ENCODE measurements at regions not wholly inside any gene's neighbourhood (a gene's known extent, or its start where the extent isn't known, plus 50 kb on each side); places are given as distances from the start of the nearest gene placed in this dataset.

- DNase-seq = no peak
- Mint-ChIP-seq H3K27me3 (ENCODE audit: insufficient read depth) (no peaks in the 10 kb centered on the region), H3K4me1 (ENCODE audit: low read depth) (peaks cover 41% of the 10 kb centered on the region), H3K36me3 (ENCODE audit: low read depth) (no peaks in the 10 kb centered on the region), H3K9me3 (no peaks in the 10 kb centered on the region), H3K4me3 (no peak overlapping the region), H3K27ac (no peak overlapping the region)
- no peak for TF ChIP-seq CTCF (IDR thresholded peaks at IDR 0.05)
Observed at GRCh38 chr16:64159976-64160375, 961.9 kb downstream of the CDH11 start.

DNA sequence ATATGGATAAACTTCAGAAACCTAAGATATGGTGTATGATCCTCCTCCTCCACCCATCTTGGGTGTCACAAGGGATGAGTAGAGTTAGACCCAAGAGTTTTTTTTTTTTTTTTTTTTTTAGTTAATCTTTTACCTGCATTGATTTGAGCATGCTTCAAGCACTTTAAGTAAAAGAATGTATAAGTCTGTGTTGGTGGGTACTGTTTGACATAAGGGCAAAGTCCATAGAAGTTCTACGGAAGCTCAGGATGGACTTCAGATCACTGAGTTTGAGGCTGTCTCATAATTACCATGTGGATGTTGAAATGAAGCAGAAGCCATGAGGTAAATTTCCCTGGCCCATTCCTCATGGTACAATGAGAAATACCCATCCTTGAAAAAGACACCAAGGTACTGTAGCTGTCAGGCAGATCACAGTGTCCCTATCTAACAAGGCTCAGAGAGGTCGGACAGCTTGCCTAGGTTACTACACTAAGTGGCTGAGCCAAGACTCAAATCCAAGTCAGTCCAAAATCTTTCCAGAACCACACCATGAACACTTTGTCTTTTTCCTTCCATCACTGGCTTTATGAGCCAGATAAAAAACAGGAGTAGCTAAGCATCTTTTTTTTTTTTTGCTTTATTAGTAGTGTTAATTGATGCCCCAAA is 962.8 kb downstream of the CDH11 start:
- no peaks in the 10 kb centered on the region for H3K36me3 Mint-ChIP-seq (ENCODE audit: low read depth)
- no peak for TF ChIP-seq CTCF (IDR thresholded peaks at IDR 0.05)
- no peaks in the 10 kb centered on the region for H3K9me3 Mint-ChIP-seq
- H3K27ac Mint-ChIP-seq = no peak overlapping the region
- H3K4me1 Mint-ChIP-seq (ENCODE audit: low read depth) = peaks cover 47% of the 10 kb centered on the region
- H3K4me3 Mint-ChIP-seq = no peak overlapping the region
- no peak for DNase-seq
- H3K27me3 Mint-ChIP-seq (ENCODE audit: insufficient read depth) = no peaks in the 10 kb centered on the region

DNA sequence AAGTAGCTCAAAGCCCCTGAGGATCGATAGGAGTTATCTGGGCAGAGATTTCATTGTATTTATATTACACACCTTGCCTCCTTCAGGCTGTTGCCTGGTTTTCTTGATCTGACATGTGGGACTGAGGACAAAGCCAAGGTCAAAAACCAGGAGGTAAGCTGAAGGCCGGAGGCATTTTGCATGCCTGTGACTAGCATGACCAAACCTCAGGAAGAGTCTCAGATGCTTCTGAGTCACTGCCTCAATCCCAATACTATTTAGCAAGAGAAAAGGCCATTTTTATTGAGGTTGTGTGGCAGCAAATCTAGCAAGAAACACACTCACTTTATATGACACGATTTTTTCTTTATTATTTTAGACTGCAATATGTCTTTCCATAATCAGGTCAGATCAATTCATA is 968.1 kb downstream of the CDH11 start:
- Mint-ChIP-seq H3K9me3 (no peaks in the 10 kb centered on the region), H3K27me3 (ENCODE audit: insufficient read depth) (no peaks in the 10 kb centered on the region), H3K4me3 (no peak overlapping the region), H3K4me1 (ENCODE audit: low read depth) (peaks cover 53% of the 10 kb centered on the region), H3K27ac (peak overlapping the region; percentile 53), H3K36me3 (ENCODE audit: low read depth) (no peaks in the 10 kb centered on the region)
- DNase-seq = peak; percentile 63
- no peak for TF ChIP-seq CTCF (IDR thresholded peaks at IDR 0.05)

GRCh38 chr16:64151990-64152767 is 969.7 kb downstream of the CDH11 start:
- Mint-ChIP-seq H3K27ac (peak overlapping the region; percentile 13), H3K4me3 (no peak overlapping the region), H3K27me3 (ENCODE audit: insufficient read depth) (no peaks in the 10 kb centered on the region), H3K36me3 (ENCODE audit: low read depth) (no peaks in the 10 kb centered on the region), H3K4me1 (ENCODE audit: low read depth) (peaks cover 53% of the 10 kb centered on the region), H3K9me3 (no peaks in the 10 kb centered on the region)
- peak; percentile 39; the same call in 1 of the 2 replicates for TF ChIP-seq CTCF (IDR thresholded peaks at IDR 0.05)
- DNase-seq = peak; percentile 40

- H3K27ac Mint-ChIP-seq = no peak overlapping the region
- peaks cover 45% of the 10 kb centered on the region for H3K4me1 Mint-ChIP-seq (ENCODE audit: low read depth)
- no peaks in the 10 kb centered on the region for H3K36me3 Mint-ChIP-seq (ENCODE audit: low read depth)
- no peaks in the 10 kb centered on the region for H3K9me3 Mint-ChIP-seq
- no peak for TF ChIP-seq CTCF (IDR thresholded peaks at IDR 0.05)
- H3K27me3 Mint-ChIP-seq (ENCODE audit: insufficient read depth) = no peaks in the 10 kb centered on the region
- no peak for DNase-seq
- no peak overlapping the region for H3K4me3 Mint-ChIP-seq
Observed at GRCh38 chr16:64150193-64150592, 971.7 kb downstream of the CDH11 start.

Measured in HFFc6 (cell line).